Panc1 (cell line): ENCODE measurements at regions not wholly inside any gene's neighbourhood (a gene's known extent, or its start where the extent isn't known, plus 50 kb on each side); places are given as distances from the start of the nearest gene placed in this dataset.

Experiments used
- ATAC-seq: fragments of 200-7000 bp; cut with Tn5 transposase; 2 replicates; pipeline ENCODE4 v1.9.1; 2020; ENCODE audit warnings: mild to moderate bottlenecking, moderate library complexity
- BruUV-seq: library from RNA; stranded (reverse); fragments of 400-500 nt; replicated peaks from 2 replicates; lab custom pipeline; 2021; lab: Mats Ljungman, UMichigan
- CTCF ChIA-PET: fragments of 300-600 bp; sonication (Branson Sonifier 250); formaldehyde crosslinking; loops from one replicate; lab custom pipeline; 2022; ENCODE audit warnings: antibody characterized with exemption; lab: Charles Lee
- POLR2A ChIA-PET: fragments of 300-600 bp; sonication (Branson Sonifier 250); formaldehyde crosslinking; loops from one replicate; lab custom pipeline; 2022; ENCODE audit warnings: antibody characterized with exemption; lab: Charles Lee
- DNase-seq: peaks from one replicate; pipeline ENCODE4 v3.0.0-alpha.2; 2010; ENCODE audit warnings: low read depth, low spot score
- H3K27ac ChIP-seq: 2 replicates; pipeline ENCODE4 v1.5.1; 2011; ENCODE audit warnings: mild to moderate bottlenecking, low read length, inconsistent platforms
- H3K27me3 ChIP-seq: fragments of 200-500 bp; sonication (Bioruptor generic); 2 replicates; pipeline ENCODE4 v1.6.0; 2014; ENCODE audit warnings: low read length, inconsistent platforms; ENCODE audit not compliant: control insufficient read depth, insufficient read depth
- H3K36me3 ChIP-seq: fragments of 200-500 bp; sonication (Bioruptor generic); 2 replicates; pipeline ENCODE4 v1.5.1; 2014; ENCODE audit warnings: inconsistent platforms, mild to moderate bottlenecking, low read length, moderate library complexity; ENCODE audit not compliant: control insufficient read depth, insufficient read depth
- H3K4me1 ChIP-seq: 2 replicates; pipeline ENCODE4 v1.5.1; 2011; ENCODE audit warnings: inconsistent platforms, mild to moderate bottlenecking, low read length, moderate library complexity; ENCODE audit not compliant: control insufficient read depth, insufficient read depth
- H3K4me3 ChIP-seq, 2 experiments: 2 replicates each; pipeline ENCODE4 v1.5.1; 2011 to 2012; ENCODE audit warnings: low read depth in 2 of 2, low read length in 2 of 2, mild to moderate bottlenecking in 2 of 2, inconsistent platforms in 1 of 2, moderate library complexity in 1 of 2
- H3K9me3 ChIP-seq: fragments of 200-500 bp; sonication (Bioruptor generic); 2 replicates; pipeline ENCODE4 v1.5.1; 2014; ENCODE audit warnings: low read depth, mild to moderate bottlenecking, inconsistent platforms, low read length, moderate library complexity; ENCODE audit not compliant: control insufficient read depth, insufficient read depth
- CTCF ChIP-seq: fragments of 450-650 bp; IDR thresholded peaks from 2 replicates; pipeline ENCODE4 v1.5.1; 2017; ENCODE audit warnings: mild to moderate bottlenecking
- POLR2AphosphoS5 ChIP-seq: IDR thresholded peaks from 2 replicates; pipeline ENCODE4 v1.6.1; 2012; ENCODE audit warnings: mild to moderate bottlenecking, low read depth, low read length, moderate library complexity
- REST ChIP-seq, 2 experiments: IDR thresholded peaks; 2 replicates each; pipeline ENCODE4 v1.6.1; 2011 to 2012; ENCODE audit warnings: low read depth in 2 of 2, control low read depth in 1 of 2, low read length in 1 of 2, mild to moderate bottlenecking in 1 of 2, moderate library complexity in 1 of 2; ENCODE audit not compliant: insufficient read depth in 1 of 2
- SIN3A ChIP-seq: IDR thresholded peaks from 2 replicates; pipeline ENCODE4 v1.6.1; 2012; ENCODE audit warnings: low read depth, mild to moderate bottlenecking, low read length, moderate library complexity, borderline replicate concordance; ENCODE audit not compliant: insufficient read depth
- TCF7L2 ChIP-seq: IDR thresholded peaks from 2 replicates; pipeline ENCODE4 v1.6.1; 2011; ENCODE audit warnings: mild to moderate bottlenecking, low read depth, low read length, inconsistent platforms
- in situ Hi-C: cut with HindIII; loops from 2 replicates; pipeline ENCODE4 v1.10.0; 2016; ENCODE audit warnings: low sequenced_read_pairs, low pct_unique_long_range_greater_than_20kb
- intact Hi-C: fragments of 100-400 bp; cut with micrococcal nuclease; formaldehyde crosslinking; loops from one replicate; pipeline ENCODE4 v1.10.0; 2022; ENCODE audit not compliant: unreplicated experiment

- Histone ChIP-seq H3K4me3 (no peak overlapping the region), H3K27ac (no peak overlapping the region), H3K27me3 (peaks cover 3% of the 10 kb centered on the region; the same call in 1 of the 2 replicates), H3K4me1 (no peaks in the 10 kb centered on the region), H3K9me3 (no peaks in the 10 kb centered on the region), H3K36me3 (no peaks in the 10 kb centered on the region)
- in situ Hi-C loops (no loop called here), intact Hi-C loops (no loop called here)
- no TSS peak for BruUV-seq
- CTCF ChIA-PET, result no interaction called here
- TF ChIP-seq POLR2AphosphoS5 (no peak), CTCF (no peak), REST (IDR thresholded peaks at IDR 0.05; ENCODE audit: insufficient read depth in 1 of 2, low read depth in 2 of 2, low read length in 1 of 2) (no peak)
- no peak for ATAC-seq
- DNase-seq, result no peak
- POLR2A ChIA-PET, result no interaction called here
Measured at GRCh38 chr13:26861941-26862340, 101.4 kb upstream of the GPR12 start.

GRCh38 chr13:26855921-26856320 lies 95.3 kb upstream of the GPR12 start:
- H3K36me3 ChIP-seq, result no peaks in the 10 kb centered on the region
- TF ChIP-seq REST (IDR thresholded peaks at IDR 0.05; ENCODE audit: insufficient read depth in 1 of 2, low read depth in 2 of 2, low read length in 1 of 2) (no peak), SIN3A (no peak), CTCF (no peak), POLR2AphosphoS5 (no peak), TCF7L2 (no peak)
- intact Hi-C loops (no loop called here), in situ Hi-C loops (no loop called here)
- ATAC-seq (no peak), DNase-seq (no peak)
- ChIA-PET CTCF (no interaction called here), POLR2A (no interaction called here)
- H3K27me3 ChIP-seq, result peaks cover 2% of the 10 kb centered on the region; the same call in 1 of the 2 replicates
- H3K4me1 ChIP-seq, result no peaks in the 10 kb centered on the region
- no TSS peak for BruUV-seq
- H3K4me3 ChIP-seq, result no peak overlapping the region
- no peaks in the 10 kb centered on the region for H3K9me3 ChIP-seq
- no peak overlapping the region for H3K27ac ChIP-seq
